ENCODE measurements at regions not wholly inside any gene's neighbourhood (a gene's known extent, or its start where the extent isn't known, plus 50 kb on each side); places are given as distances from the start of the nearest gene placed in this dataset.

DNA sequence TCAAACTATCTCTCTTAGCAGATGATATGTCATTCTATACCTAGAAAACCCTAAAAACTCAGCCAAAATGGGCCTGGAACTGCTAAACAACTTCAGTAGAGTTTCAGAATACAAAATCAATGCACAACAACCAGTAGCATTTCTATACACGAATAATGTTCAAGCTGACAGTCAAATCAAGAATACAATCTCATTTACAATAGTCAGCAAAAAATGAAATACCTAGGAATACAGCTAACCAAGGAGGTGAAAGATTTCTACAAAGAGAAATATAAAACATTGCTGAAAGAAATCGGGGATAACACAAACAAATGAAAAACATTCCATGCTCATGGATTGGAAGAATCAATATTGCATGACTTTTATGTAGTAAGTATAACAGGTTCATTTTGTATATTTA, 804.8 kb downstream of the SLITRK1 start:
- TF ChIP-seq CTCF (IDR thresholded peaks at IDR 0.05) (no peak), POLR2A (IDR thresholded peaks at IDR 0.05) (no peak)
